Ishikawa (cell line): ENCODE measurements at regions not wholly inside any gene's neighbourhood (a gene's known extent, or its start where the extent isn't known, plus 50 kb on each side); places are given as distances from the start of the nearest gene placed in this dataset.

Experiments used
- CEBPB ChIP-seq: IDR thresholded peaks from 2 replicates; pipeline ENCODE4 v1.6.1; 2012
- CREB1 ChIP-seq: IDR thresholded peaks from 2 replicates; pipeline ENCODE4 v1.6.1; 2012; ENCODE audit warnings: low read depth
- EGR1 ChIP-seq: IDR thresholded peaks from 2 replicates; pipeline ENCODE4 v1.6.1; 2012
- EP300 ChIP-seq: IDR thresholded peaks from 2 replicates; pipeline ENCODE4 v1.6.1; 2012; ENCODE audit warnings: borderline replicate concordance
- FOXM1 ChIP-seq: IDR thresholded peaks from 2 replicates; pipeline ENCODE4 v1.6.1; 2012; ENCODE audit warnings: low read depth, borderline replicate concordance
- MAX ChIP-seq: IDR thresholded peaks from 2 replicates; pipeline ENCODE4 v1.6.1; 2012
- NFIC ChIP-seq: IDR thresholded peaks from 2 replicates; pipeline ENCODE4 v1.6.1; 2012
- RAD21 ChIP-seq: IDR thresholded peaks from 2 replicates; pipeline ENCODE4 v1.6.1; 2012; ENCODE audit warnings: low read depth
- TAF1 ChIP-seq: IDR thresholded peaks from 2 replicates; pipeline ENCODE4 v1.6.1; 2012; ENCODE audit warnings: low read depth, mild to moderate bottlenecking
- TCF12 ChIP-seq: IDR thresholded peaks from 2 replicates; pipeline ENCODE4 v1.6.1; 2012; ENCODE audit warnings: low read depth
- TEAD4 ChIP-seq: IDR thresholded peaks from 2 replicates; pipeline ENCODE4 v1.6.1; 2012
- USF1 ChIP-seq: IDR thresholded peaks from 2 replicates; pipeline ENCODE4 v1.6.1; 2012
- YY1 ChIP-seq: IDR thresholded peaks from 2 replicates; pipeline ENCODE4 v1.6.1; 2012; ENCODE audit warnings: low read depth
- ZBTB7A ChIP-seq: IDR thresholded peaks from 2 replicates; pipeline ENCODE4 v1.6.1; 2012; ENCODE audit warnings: low read depth
- TF ChIP-seq, protein P1 (sequence below): IDR thresholded peaks from 2 replicates; pipeline ENCODE4 v1.6.1; 2012; ENCODE audit warnings: low read depth, mild to moderate bottlenecking

- TF ChIP-seq FOXM1 = no peak
- TF ChIP-seq, protein P1, sequence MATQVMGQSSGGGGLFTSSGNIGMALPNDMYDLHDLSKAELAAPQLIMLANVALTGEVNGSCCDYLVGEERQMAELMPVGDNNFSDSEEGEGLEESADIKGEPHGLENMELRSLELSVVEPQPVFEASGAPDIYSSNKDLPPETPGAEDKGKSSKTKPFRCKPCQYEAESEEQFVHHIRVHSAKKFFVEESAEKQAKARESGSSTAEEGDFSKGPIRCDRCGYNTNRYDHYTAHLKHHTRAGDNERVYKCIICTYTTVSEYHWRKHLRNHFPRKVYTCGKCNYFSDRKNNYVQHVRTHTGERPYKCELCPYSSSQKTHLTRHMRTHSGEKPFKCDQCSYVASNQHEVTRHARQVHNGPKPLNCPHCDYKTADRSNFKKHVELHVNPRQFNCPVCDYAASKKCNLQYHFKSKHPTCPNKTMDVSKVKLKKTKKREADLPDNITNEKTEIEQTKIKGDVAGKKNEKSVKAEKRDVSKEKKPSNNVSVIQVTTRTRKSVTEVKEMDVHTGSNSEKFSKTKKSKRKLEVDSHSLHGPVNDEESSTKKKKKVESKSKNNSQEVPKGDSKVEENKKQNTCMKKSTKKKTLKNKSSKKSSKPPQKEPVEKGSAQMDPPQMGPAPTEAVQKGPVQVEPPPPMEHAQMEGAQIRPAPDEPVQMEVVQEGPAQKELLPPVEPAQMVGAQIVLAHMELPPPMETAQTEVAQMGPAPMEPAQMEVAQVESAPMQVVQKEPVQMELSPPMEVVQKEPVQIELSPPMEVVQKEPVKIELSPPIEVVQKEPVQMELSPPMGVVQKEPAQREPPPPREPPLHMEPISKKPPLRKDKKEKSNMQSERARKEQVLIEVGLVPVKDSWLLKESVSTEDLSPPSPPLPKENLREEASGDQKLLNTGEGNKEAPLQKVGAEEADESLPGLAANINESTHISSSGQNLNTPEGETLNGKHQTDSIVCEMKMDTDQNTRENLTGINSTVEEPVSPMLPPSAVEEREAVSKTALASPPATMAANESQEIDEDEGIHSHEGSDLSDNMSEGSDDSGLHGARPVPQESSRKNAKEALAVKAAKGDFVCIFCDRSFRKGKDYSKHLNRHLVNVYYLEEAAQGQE = no peak
- TF ChIP-seq TAF1 = no peak
- TF ChIP-seq CREB1 = no peak
These were observed 138.6 kb upstream of the RGPD4 start for GRCh38 chr2:107688135-107688534.

DNA sequence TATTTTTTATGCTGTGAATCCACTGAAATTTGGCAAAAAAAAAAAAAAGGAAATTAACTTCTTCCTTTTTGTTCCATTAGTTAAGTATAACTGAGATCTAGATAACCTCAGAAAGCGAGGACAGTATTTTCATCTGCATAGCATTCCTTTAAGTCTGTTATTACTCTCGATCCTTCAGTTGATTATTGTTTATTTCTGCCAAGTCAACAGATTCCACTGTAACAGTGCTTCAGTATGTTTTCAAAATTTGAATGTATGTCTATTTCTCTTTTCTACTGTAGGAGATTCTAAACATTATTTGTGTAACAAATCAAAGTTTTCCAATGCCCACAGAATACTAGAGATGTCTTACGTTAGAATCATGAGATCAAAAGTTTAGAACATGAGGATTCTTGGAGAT, 133.1 kb upstream of the RGPD4 start:
- TF ChIP-seq EGR1 = no peak
- no peak for TF ChIP-seq EP300
- TF ChIP-seq CREB1 = no peak
- TF ChIP-seq ZBTB7A = no peak
- no peak for TF ChIP-seq RAD21
- no peak for TF ChIP-seq TAF1
- TF ChIP-seq YY1 = no peak
- TF ChIP-seq TEAD4 = no peak
- no peak for TF ChIP-seq TCF12
- no peak for TF ChIP-seq NFIC
- no peak for TF ChIP-seq FOXM1

- no peak for TF ChIP-seq NFIC
- TF ChIP-seq TCF12 = no peak
- no peak for TF ChIP-seq MAX
- TF ChIP-seq FOXM1 = no peak
- TF ChIP-seq TEAD4 = no peak
- no peak for TF ChIP-seq CEBPB
- no peak for TF ChIP-seq TAF1
- TF ChIP-seq USF1 = no peak
- no peak for TF ChIP-seq YY1
- TF ChIP-seq EGR1 = no peak
- TF ChIP-seq EP300 = no peak
- no peak for TF ChIP-seq ZBTB7A
These were observed 132.0 kb upstream of the RGPD4 start for GRCh38 chr2:107694667-107695066.

- TF ChIP-seq TEAD4 (no peak), USF1 (no peak), TCF12 (no peak), FOXM1 (no peak), MAX (no peak), CREB1 (no peak), EGR1 (no peak), YY1 (no peak), RAD21 (no peak), ZBTB7A (no peak), TAF1 (no peak), CEBPB (no peak), NFIC (no peak), EP300 (no peak)
- TF ChIP-seq, protein P1 = no peak
These were observed 129.3 kb upstream of the RGPD4 start for GRCh38 chr2:107697385-107697784.

GRCh38 chr2:107698861-107699260, 127.8 kb upstream of the RGPD4 start:
- no peak for TF ChIP-seq TEAD4
- TF ChIP-seq RAD21 = no peak
- no peak for TF ChIP-seq EGR1
- no peak for TF ChIP-seq TCF12
- TF ChIP-seq CREB1 = no peak
- TF ChIP-seq ZBTB7A = no peak
- no peak for TF ChIP-seq CEBPB
- TF ChIP-seq NFIC = no peak

GRCh38 chr2:107700073-107700472, 126.6 kb upstream of the RGPD4 start:
- TF ChIP-seq TEAD4 = no peak
- TF ChIP-seq TCF12 = no peak
- TF ChIP-seq EGR1 = no peak
- no peak for TF ChIP-seq NFIC
- TF ChIP-seq USF1 = no peak
- no peak for TF ChIP-seq ZBTB7A
- no peak for TF ChIP-seq CEBPB
- no peak for TF ChIP-seq YY1
- TF ChIP-seq FOXM1 = no peak
- TF ChIP-seq, protein P1 = no peak
- no peak for TF ChIP-seq EP300
- no peak for TF ChIP-seq MAX
- no peak for TF ChIP-seq CREB1
